K562 (cell line): ENCODE measurements at regions not wholly inside any gene's neighbourhood (a gene's known extent, or its start where the extent isn't known, plus 50 kb on each side); places are given as distances from the start of the nearest gene placed in this dataset.

Experiments
- ATAC-seq: fragments of 200-7000 bp; cut with Tn5 transposase; 3 replicates; pipeline ENCODE4 v1.9.1; 2020; ENCODE audit warnings: moderate library complexity
- BruUV-seq: library from RNA; stranded (reverse); fragments of 400-500 nt; replicated peaks from 2 replicates; lab custom pipeline; 2021; lab: Mats Ljungman, UMichigan
- CTCF ChIA-PET: fragments of 300-600 bp; formaldehyde crosslinking; extraction: SDS; loops from one replicate; lab custom pipeline; 2021; ENCODE audit warnings: low intra/inter-chr PET ratio; lab: Yijun Ruan, JAX
- POLR2A ChIA-PET: fragments of 300-600, 350-650 bp; sonication (Branson Sonifier 250); formaldehyde crosslinking; extraction: SDS; loops from one replicate; lab custom pipeline; 2021; ENCODE audit warnings: antibody characterized with exemption, inconsistent platforms; lab: Yijun Ruan, JAX
- DNase-seq, 4 experiments: peaks; one replicate each; pipeline versions ENCODE4 v3.0.0 to v3.0.0-alpha.2; 2011 to 2018; ENCODE audit warnings: low spot score in 3 of 4, mixed read lengths in 3 of 4; ENCODE audit errors: extremely low read depth in 1 of 4
- FAIRE-seq: peaks from 2 replicates; lab custom pipeline; 2011; peaks lifted over from hg19 to GRCh38; lab: Jason Lieb, UNC
- H2AFZ ChIP-seq: 2 replicates; pipeline ENCODE4 v1.6.0; 2011; ENCODE audit warnings: low read depth, low read length, control low read depth, inconsistent platforms
- H3K27ac ChIP-seq: fragments of 200-600 bp; 3 replicates; pipeline ENCODE4 v1.8.0; 2011; ENCODE audit warnings: low read depth, mild to moderate bottlenecking, control low read depth, inconsistent platforms, low read length, moderate library complexity, mixed read lengths; ENCODE audit errors: extremely low read depth
- H3K27me3 ChIP-seq, 2 experiments: fragments of 300-600 bp in 1 of 2; 2 replicates in 1 of 2; 3 replicates in 1 of 2; pipeline versions ENCODE4 v1.6.0 to v1.8.0; 2011; ENCODE audit warnings: inconsistent platforms in 2 of 2, low read length in 2 of 2, mild to moderate bottlenecking in 1 of 2, mixed read lengths in 1 of 2, moderate library complexity in 1 of 2; ENCODE audit not compliant: control insufficient read depth in 2 of 2, insufficient read depth in 2 of 2
- H3K36me3 ChIP-seq: fragments of 300-600 bp; 3 replicates; pipeline ENCODE4 v1.8.0; 2011; ENCODE audit warnings: mild to moderate bottlenecking, low read length, inconsistent platforms; ENCODE audit not compliant: control insufficient read depth, insufficient read depth
- H3K4me1 ChIP-seq, 2 experiments: fragments of 200-600 bp in 1 of 2; replicated peaks in 1 of 2; 2 replicates in 1 of 2; 3 replicates in 1 of 2; pipeline versions ENCODE4 v1.5.1 to v1.8.0; 2011; ENCODE audit warnings: inconsistent platforms in 2 of 2, low read length in 2 of 2, mild to moderate bottlenecking in 1 of 2, mixed read lengths in 1 of 2, moderate library complexity in 1 of 2; ENCODE audit not compliant: control insufficient read depth in 2 of 2, insufficient read depth in 2 of 2
- H3K4me2 ChIP-seq: 2 replicates; pipeline ENCODE4 v1.6.1; 2011; ENCODE audit warnings: low read length, control low read depth, inconsistent platforms, mixed read lengths; ENCODE audit not compliant: insufficient read depth
- H3K4me3 ChIP-seq: fragments of 200-600 bp; sonication (generic), shearing (Covaris generic); 2 replicates; pipeline ENCODE4 v1.5.1; 2016; ENCODE audit warnings: control low read depth, inconsistent platforms
- H3K79me2 ChIP-seq: fragments of 200-600 bp; 3 replicates; pipeline ENCODE4 v1.8.0; 2011; ENCODE audit warnings: low read length, inconsistent platforms; ENCODE audit not compliant: control insufficient read depth, insufficient read depth
- H3K9ac ChIP-seq, 2 experiments: 2 replicates each; pipeline versions ENCODE4 v1.6.0 to v1.6.1; 2011; ENCODE audit warnings: low read depth in 2 of 2, low read length in 2 of 2, control low read depth in 1 of 2, inconsistent platforms in 1 of 2, mild to moderate bottlenecking in 1 of 2, mixed read lengths in 1 of 2; ENCODE audit not compliant: insufficient read depth in 1 of 2
- H3K9me1 ChIP-seq: one replicate; pipeline ENCODE4 v1.6.0; 2011; ENCODE audit warnings: inconsistent platforms, mild to moderate bottlenecking, low read length, moderate library complexity; ENCODE audit not compliant: control insufficient read depth, insufficient read depth
- H3K9me3 ChIP-seq: replicated peaks from 2 replicates; pipeline ENCODE4 v1.5.1; 2011; ENCODE audit warnings: low read depth, low read length, inconsistent platforms; ENCODE audit not compliant: control insufficient read depth, insufficient read depth
- H4K20me1 ChIP-seq: replicated peaks from 2 replicates; pipeline ENCODE4 v1.6.1; 2011; ENCODE audit warnings: low read length, inconsistent platforms, mixed read lengths; ENCODE audit not compliant: control insufficient read depth, insufficient read depth
- ASH1L ChIP-seq: fragments of 450-650 bp; IDR thresholded peaks from 2 replicates; pipeline ENCODE4 v1.6.1; 2018; ENCODE audit warnings: borderline replicate concordance, mild to moderate bottlenecking, low read depth; ENCODE audit not compliant: partially characterized antibody
- ETV6 ChIP-seq, 3 experiments: fragments of 150-350 bp in 1 of 3; sonication (generic) in 1 of 3; formaldehyde crosslinking in 1 of 3; IDR thresholded peaks; 2 replicates each; pipeline versions ENCODE4 v1.6.1 to v1.8.0; 2014 to 2022; ENCODE audit warnings: borderline replicate concordance in 2 of 3, low read depth in 2 of 3, antibody characterized with exemption in 1 of 3, low read length in 1 of 3, mild to moderate bottlenecking in 1 of 3, missing genetic modification reagents in 1 of 3
- HNRNPLL ChIP-seq: fragments of 200-400 bp; formaldehyde crosslinking; IDR thresholded peaks from 2 replicates; pipeline ENCODE4 v1.6.1; 2017; ENCODE audit warnings: low read length, low read depth, mild to moderate bottlenecking; ENCODE audit not compliant: poor library complexity, severe bottlenecking
- PHF20 ChIP-seq: fragments of 450-650 bp; IDR thresholded peaks from 2 replicates; pipeline ENCODE4 v1.6.1; 2018; ENCODE audit not compliant: partially characterized antibody
- SIN3A ChIP-seq, 2 experiments: fragments of 150-350 bp in 1 of 2; IDR thresholded peaks; 2 replicates each; pipeline ENCODE4 v1.6.1; 2011 to 2016; ENCODE audit warnings: borderline replicate concordance in 2 of 2, low read depth in 2 of 2, low read length in 2 of 2, mild to moderate bottlenecking in 2 of 2, moderate library complexity in 2 of 2; ENCODE audit not compliant: control insufficient read depth in 1 of 2
- ZNF197 ChIP-seq: fragments of 200-800 bp; sonication (Bioruptor generic); IDR thresholded peaks from 2 replicates; pipeline ENCODE4 v1.6.1; 2016; ENCODE audit warnings: low read depth, missing genetic modification characterization, missing compliant biosample characterization
- ZNF445 ChIP-seq: fragments of 250-450 bp; sonication (Bioruptor Pico); IDR thresholded peaks from 2 replicates; pipeline ENCODE4 v1.4.0; 2020; ENCODE audit warnings: low read depth, mild to moderate bottlenecking, moderate library complexity
- ZNF583 ChIP-seq: fragments of 250-450 bp; sonication (Bioruptor Pico); IDR thresholded peaks from 2 replicates; pipeline ENCODE4 v1.4.0; 2020
- WGBS: fragments of 100-300 bp; shearing (Covaris generic); methylation state at CpG from one replicate; pipeline ENCODE4 v1.1.6; 2016; ENCODE audit warnings: low coverage, mixed read lengths; ENCODE audit not compliant: insufficient coverage; ENCODE audit errors: missing lambda C conversion rate; 5-methylcytosine and 5-hydroxymethylcytosine counted together
- in situ Hi-C: fragments of 300-500 bp; cut with MboI; formaldehyde crosslinking; loops from 4 replicates; pipeline ENCODE4 v1.15.0; 2018; ENCODE audit warnings: inconsistent platforms, mixed read lengths
- intact Hi-C: fragments of 100-400 bp; cut with micrococcal nuclease; formaldehyde crosslinking; loops from 2 replicates; pipeline ENCODE4 v1.14.2; 2022
- TF ChIP-seq, protein P1 (sequence below): fragments of 250-450 bp; sonication (Bioruptor Pico); IDR thresholded peaks from 2 replicates; pipeline ENCODE4 v1.4.0; 2020
- TF ChIP-seq, protein P2 (sequence below): sonication (generic); formaldehyde crosslinking; IDR thresholded peaks from 2 replicates; pipeline ENCODE4 v1.5.0; 2020; ENCODE audit warnings: missing genetic modification reagents
- TF ChIP-seq, protein P3 (sequence below), 2 experiments: fragments of 450-650 bp; IDR thresholded peaks; 2 replicates each; pipeline ENCODE4 v1.6.1; 2018; ENCODE audit warnings: mild to moderate bottlenecking in 2 of 2, low read depth in 1 of 2; ENCODE audit not compliant: partially characterized antibody in 2 of 2
- TF ChIP-seq, protein P4 (sequence below): conservative IDR thresholded peaks from 2 replicates; pipeline ENCODE4 v1.6.1; 2011; ENCODE audit warnings: low read depth, mild to moderate bottlenecking, low read length; ENCODE audit not compliant: control insufficient read depth

DNA sequence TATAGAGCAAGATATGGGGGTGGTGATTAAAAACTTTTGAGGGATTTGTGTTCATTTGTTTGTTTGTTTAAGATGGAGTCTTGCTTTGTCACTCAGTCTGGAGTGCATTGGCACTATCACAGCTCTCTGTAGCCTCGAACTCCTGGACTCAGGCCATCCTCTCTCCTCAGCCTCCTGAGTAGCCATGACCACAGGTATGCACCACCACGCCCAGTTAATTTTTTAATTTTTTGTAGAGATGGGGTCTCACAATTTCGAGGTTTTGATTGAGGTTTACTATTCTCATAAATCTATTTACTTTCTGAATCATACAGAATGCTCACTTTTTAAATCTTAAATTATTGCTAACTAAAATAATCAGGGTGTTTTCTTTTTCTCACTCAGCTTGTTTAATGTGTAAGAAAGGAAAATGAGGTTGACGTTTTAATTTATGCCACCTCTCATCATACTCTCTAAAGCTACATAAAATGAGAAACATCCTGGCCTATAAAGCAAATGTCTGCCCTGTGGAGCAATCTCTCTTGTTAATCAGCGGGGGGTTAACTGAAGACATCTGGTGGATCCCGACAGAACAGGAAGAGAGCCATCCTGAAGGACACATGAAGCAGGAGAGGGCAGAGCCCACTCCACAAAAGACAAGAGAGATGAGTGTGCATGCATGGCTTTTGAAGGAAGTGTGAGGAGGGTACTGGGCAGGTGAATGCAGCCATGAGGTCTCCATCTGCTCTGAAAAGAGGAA lies 589.1 kb upstream of the SLC8A1 start:
- intact Hi-C loops: no loop called here
- FAIRE-seq (no peak), ATAC-seq (no peak), DNase-seq (no peak)
- no peaks in the 10 kb centered on the region for H3K9me1 ChIP-seq
- no peak overlapping the region for H2AFZ ChIP-seq
- no peaks in the 10 kb centered on the region for H4K20me1 ChIP-seq
- no peaks in the 10 kb centered on the region for H3K4me1 ChIP-seq
- no peaks in the 10 kb centered on the region; the same call in 1 of the 2 replicates for H3K9me3 ChIP-seq
- no peak overlapping the region for H3K4me3 ChIP-seq
- H3K4me2 ChIP-seq: no peak overlapping the region
- H3K36me3 ChIP-seq: no peaks in the 10 kb centered on the region
- H3K27me3 ChIP-seq: no peaks in the 10 kb centered on the region
- H3K27ac ChIP-seq: no peak overlapping the region
- in situ Hi-C loops: no loop called here
- BruUV-seq: no TSS peak
- no peak overlapping the region for H3K9ac ChIP-seq
- POLR2A ChIA-PET: no interaction called here
- WGBS: 1% methylated on average over 6 of the region's 6 CpGs
- CTCF ChIA-PET: no interaction called here
- H3K79me2 ChIP-seq: no peaks in the 10 kb centered on the region
- TF ChIP-seq ZNF445 (CRISPR knock-in tag) (no peak), ASH1L (no peak), PHF20 (no peak), HNRNPLL (no peak), SIN3A (IDR thresholded peaks at IDR 0.05; ENCODE audit: borderline replicate concordance in 2 of 2, control insufficient read depth in 1 of 2, low read depth in 2 of 2, low read length in 2 of 2) (no peak), ZNF197 (CRISPR knock-in tag) (no peak), ETV6 (IDR thresholded peaks at IDR 0.05; ENCODE audit: borderline replicate concordance in 1 of 2, low read depth in 2 of 2, low read length in 1 of 2) (no peak), ETV6 (CRISPR knock-in tag; IDR thresholded peaks at IDR 0.05; ENCODE audit: borderline replicate concordance) (no peak), ZNF583 (no peak)
- TF ChIP-seq, protein P1, sequence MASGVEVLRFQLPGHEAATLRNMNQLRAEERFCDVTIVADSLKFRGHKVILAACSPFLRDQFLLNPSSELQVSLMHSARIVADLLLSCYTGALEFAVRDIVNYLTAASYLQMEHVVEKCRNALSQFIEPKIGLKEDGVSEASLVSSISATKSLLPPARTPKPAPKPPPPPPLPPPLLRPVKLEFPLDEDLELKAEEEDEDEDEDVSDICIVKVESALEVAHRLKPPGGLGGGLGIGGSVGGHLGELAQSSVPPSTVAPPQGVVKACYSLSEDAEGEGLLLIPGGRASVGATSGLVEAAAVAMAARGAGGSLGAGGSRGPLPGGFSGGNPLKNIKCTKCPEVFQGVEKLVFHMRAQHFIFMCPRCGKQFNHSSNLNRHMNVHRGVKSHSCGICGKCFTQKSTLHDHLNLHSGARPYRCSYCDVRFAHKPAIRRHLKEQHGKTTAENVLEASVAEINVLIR (CRISPR knock-in tag): no peak
- TF ChIP-seq, protein P2, sequence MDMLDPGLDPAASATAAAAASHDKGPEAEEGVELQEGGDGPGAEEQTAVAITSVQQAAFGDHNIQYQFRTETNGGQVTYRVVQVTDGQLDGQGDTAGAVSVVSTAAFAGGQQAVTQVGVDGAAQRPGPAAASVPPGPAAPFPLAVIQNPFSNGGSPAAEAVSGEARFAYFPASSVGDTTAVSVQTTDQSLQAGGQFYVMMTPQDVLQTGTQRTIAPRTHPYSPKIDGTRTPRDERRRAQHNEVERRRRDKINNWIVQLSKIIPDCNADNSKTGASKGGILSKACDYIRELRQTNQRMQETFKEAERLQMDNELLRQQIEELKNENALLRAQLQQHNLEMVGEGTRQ (CRISPR knock-in tag): no peak
- TF ChIP-seq, protein P3, sequence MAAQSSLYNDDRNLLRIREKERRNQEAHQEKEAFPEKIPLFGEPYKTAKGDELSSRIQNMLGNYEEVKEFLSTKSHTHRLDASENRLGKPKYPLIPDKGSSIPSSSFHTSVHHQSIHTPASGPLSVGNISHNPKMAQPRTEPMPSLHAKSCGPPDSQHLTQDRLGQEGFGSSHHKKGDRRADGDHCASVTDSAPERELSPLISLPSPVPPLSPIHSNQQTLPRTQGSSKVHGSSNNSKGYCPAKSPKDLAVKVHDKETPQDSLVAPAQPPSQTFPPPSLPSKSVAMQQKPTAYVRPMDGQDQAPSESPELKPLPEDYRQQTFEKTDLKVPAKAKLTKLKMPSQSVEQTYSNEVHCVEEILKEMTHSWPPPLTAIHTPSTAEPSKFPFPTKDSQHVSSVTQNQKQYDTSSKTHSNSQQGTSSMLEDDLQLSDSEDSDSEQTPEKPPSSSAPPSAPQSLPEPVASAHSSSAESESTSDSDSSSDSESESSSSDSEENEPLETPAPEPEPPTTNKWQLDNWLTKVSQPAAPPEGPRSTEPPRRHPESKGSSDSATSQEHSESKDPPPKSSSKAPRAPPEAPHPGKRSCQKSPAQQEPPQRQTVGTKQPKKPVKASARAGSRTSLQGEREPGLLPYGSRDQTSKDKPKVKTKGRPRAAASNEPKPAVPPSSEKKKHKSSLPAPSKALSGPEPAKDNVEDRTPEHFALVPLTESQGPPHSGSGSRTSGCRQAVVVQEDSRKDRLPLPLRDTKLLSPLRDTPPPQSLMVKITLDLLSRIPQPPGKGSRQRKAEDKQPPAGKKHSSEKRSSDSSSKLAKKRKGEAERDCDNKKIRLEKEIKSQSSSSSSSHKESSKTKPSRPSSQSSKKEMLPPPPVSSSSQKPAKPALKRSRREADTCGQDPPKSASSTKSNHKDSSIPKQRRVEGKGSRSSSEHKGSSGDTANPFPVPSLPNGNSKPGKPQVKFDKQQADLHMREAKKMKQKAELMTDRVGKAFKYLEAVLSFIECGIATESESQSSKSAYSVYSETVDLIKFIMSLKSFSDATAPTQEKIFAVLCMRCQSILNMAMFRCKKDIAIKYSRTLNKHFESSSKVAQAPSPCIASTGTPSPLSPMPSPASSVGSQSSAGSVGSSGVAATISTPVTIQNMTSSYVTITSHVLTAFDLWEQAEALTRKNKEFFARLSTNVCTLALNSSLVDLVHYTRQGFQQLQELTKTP (IDR thresholded peaks at IDR 0.05; ENCODE audit: low read depth in 1 of 2, partially characterized antibody in 2 of 2): no peak
- TF ChIP-seq, protein P4, sequence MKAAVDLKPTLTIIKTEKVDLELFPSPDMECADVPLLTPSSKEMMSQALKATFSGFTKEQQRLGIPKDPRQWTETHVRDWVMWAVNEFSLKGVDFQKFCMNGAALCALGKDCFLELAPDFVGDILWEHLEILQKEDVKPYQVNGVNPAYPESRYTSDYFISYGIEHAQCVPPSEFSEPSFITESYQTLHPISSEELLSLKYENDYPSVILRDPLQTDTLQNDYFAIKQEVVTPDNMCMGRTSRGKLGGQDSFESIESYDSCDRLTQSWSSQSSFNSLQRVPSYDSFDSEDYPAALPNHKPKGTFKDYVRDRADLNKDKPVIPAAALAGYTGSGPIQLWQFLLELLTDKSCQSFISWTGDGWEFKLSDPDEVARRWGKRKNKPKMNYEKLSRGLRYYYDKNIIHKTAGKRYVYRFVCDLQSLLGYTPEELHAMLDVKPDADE: no peak
